Thyroid gland (tissue), 4 donors: ENCODE measurements at regions not wholly inside any gene's neighbourhood (a gene's known extent, or its start where the extent isn't known, plus 50 kb on each side); places are given as distances from the start of the nearest gene placed in this dataset.

Experiments
- CTCF ChIP-seq, 6 experiments: fragments of 200-600 bp in 3 of 6; fragments of 450-650 bp in 3 of 6; sonication (generic) in 3 of 6; IDR thresholded peaks; one replicate each; pipeline ENCODE4 v1.5.1; 2016 to 2019; ENCODE audit warnings: antibody characterized with exemption in 6 of 6, mild to moderate bottlenecking in 2 of 6, inconsistent platforms in 1 of 6, moderate library complexity in 1 of 6
- POLR2A ChIP-seq, 2 donors: fragments of 450-650 bp; IDR thresholded peaks; one replicate each; pipeline ENCODE4 v1.6.1; 2017; ENCODE audit warnings: antibody characterized with exemption in 2 of 2, mild to moderate bottlenecking in 2 of 2, moderate library complexity in 1 of 2

GRCh38 chr10:61338146-61338545 lies 115.0 kb downstream of the TMEM26 start:
- TF ChIP-seq CTCF (IDR thresholded peaks at IDR 0.05) (no peak), POLR2A (IDR thresholded peaks at IDR 0.05) (no peak)
